ENCODE measurements at regions not wholly inside any gene's neighbourhood (a gene's known extent, or its start where the extent isn't known, plus 50 kb on each side); places are given as distances from the start of the nearest gene placed in this dataset.

DNA sequence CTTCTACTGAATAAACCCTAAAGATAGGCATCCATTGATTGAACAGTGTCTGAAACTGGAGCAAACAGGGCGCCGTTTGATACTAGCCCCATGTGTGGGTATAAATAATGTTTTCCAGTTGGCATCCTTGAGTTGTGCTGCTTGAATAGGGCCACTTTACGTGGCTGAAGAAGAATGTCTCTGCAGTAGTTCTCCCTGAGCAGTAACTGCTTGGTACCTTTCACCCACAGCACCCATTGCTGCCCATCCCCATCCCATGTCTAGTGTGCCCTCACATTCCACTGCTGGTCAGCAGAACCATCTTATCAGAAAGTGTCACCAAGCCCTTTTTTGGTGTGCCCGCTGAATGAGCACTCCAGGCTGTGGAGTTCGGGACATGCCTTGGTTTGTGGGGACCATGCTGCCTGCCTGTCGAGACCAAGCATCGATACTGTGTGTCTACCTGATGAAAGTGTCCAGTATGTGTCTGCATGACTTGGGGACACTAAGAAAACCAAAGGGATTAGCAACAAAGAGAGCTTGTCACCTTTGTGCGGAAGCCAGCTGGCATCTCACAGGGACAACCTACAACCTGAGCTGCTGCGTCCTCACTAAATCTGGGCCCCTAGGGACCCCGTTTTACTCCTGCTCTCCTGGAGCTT is 162.0 kb downstream of the TM9SF2 start:
- DNase-seq (ENCODE audit: low read depth) = no peak
- TF ChIP-seq, protein P1, sequence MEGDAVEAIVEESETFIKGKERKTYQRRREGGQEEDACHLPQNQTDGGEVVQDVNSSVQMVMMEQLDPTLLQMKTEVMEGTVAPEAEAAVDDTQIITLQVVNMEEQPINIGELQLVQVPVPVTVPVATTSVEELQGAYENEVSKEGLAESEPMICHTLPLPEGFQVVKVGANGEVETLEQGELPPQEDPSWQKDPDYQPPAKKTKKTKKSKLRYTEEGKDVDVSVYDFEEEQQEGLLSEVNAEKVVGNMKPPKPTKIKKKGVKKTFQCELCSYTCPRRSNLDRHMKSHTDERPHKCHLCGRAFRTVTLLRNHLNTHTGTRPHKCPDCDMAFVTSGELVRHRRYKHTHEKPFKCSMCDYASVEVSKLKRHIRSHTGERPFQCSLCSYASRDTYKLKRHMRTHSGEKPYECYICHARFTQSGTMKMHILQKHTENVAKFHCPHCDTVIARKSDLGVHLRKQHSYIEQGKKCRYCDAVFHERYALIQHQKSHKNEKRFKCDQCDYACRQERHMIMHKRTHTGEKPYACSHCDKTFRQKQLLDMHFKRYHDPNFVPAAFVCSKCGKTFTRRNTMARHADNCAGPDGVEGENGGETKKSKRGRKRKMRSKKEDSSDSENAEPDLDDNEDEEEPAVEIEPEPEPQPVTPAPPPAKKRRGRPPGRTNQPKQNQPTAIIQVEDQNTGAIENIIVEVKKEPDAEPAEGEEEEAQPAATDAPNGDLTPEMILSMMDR (conservative IDR thresholded peaks at IDR 0.05; ENCODE audit: low read depth, low read length) = no peak
- no peak overlapping the region for H3K4me3 ChIP-seq (ENCODE audit: low read length)

DNA sequence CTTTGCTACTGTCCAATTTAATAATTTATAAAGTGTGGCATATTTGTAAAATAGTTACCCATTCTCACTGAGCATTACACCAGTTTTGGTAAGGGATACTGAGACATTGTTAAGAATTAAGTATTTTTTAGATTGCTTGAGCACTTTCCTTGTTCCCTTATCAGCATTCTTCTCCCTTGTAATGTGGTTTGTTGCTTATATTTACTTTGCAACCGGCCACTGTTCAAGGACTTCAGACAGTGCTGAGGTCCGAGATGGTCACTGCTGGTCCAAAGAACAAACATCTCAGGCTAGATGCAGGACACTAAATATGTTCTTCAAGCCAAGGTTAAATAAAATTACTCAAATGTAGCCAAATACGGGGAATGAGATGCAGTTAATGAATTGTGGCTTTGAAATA is 161.4 kb downstream of the TM9SF2 start:
- TF ChIP-seq, protein P1 (conservative IDR thresholded peaks at IDR 0.05; ENCODE audit: low read depth, low read length) = no peak
- no peak for DNase-seq (ENCODE audit: low read depth)
- no peak overlapping the region for H3K4me3 ChIP-seq (ENCODE audit: low read length)

DNA sequence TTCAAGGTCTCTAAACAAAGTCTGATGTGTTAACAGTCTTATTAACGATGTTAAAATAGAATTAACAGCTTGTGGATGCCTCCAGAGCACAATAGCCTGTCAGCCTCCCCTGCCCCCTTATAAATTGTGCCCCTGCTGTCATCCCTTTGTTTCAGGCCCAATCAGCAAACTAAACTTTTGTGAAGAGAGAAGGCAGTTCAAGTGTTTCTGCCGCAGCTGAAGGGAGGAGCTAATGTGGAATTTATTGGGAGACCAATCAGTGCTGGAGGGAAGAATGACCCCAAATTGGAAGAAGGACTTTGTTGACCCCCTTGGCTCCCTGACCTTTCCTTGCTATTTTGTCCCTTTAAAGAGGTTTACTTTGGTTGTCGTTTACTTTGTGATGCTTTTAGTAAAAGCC is 160.5 kb downstream of the TM9SF2 start:
- DNase-seq (ENCODE audit: low read depth) = no peak
- no peak overlapping the region for H3K4me3 ChIP-seq (ENCODE audit: low read length)
- TF ChIP-seq, protein P1 (conservative IDR thresholded peaks at IDR 0.05; ENCODE audit: low read depth, low read length) = no peak

DNA sequence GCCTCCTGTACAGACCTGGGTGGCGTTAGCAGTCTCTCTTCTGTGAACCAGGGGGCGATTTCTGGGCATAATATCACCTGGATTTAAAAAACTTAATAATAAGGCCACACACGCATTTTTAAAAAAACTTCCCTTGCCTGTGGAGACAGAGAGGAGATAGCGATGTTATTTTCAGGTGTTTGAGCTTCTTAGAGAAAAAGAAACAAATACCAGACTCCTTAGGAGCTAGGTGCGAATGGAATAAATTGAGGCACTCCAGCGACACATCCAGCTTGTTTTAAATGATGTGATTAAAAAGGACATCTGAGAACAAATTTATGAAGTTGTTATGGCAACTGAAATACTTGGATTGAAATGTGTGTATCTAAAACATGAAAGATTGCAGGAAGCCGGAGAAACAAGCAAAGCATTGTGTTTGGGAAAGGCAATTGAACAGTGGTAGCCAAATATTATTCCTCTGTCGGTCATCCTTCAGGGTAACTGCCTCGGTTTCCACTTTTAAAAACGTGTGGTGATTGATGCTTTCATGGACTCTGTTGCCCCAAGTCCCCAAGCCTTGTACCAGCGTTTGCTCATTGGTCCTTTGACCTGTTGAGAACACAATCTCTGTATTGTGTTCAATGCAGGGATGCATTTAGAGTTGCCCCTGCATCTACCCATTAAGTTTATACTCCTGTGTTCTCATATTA is 158.7 kb downstream of the TM9SF2 start:
- no peak for DNase-seq (ENCODE audit: low read depth)
- no peak overlapping the region for H3K4me3 ChIP-seq (ENCODE audit: low read length)
- TF ChIP-seq, protein P1 (conservative IDR thresholded peaks at IDR 0.05; ENCODE audit: low read depth, low read length) = no peak

DNA sequence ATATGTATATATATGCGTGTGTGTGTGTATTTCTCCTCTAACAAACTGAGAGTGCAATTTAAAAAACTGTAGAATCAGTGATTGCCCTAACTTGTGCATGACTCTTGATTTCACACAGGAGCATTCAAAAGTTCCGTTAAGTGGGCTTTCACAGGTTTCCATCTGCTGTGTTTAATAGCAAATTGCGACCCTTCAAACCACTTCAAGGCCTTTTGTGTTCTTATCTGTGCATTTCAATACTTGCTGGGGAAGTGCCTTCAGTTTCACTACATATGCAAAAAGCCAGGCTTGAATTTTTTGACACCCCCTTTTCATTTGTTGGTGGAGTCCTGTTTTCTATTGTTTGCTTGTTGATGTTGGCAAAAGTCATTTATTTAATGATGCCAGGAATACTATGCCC is 158.0 kb downstream of the TM9SF2 start:
- no peak overlapping the region for H3K4me3 ChIP-seq (ENCODE audit: low read length)
- TF ChIP-seq, protein P1 (conservative IDR thresholded peaks at IDR 0.05; ENCODE audit: low read depth, low read length) = no peak
- DNase-seq (ENCODE audit: low read depth) = no peak

DNA sequence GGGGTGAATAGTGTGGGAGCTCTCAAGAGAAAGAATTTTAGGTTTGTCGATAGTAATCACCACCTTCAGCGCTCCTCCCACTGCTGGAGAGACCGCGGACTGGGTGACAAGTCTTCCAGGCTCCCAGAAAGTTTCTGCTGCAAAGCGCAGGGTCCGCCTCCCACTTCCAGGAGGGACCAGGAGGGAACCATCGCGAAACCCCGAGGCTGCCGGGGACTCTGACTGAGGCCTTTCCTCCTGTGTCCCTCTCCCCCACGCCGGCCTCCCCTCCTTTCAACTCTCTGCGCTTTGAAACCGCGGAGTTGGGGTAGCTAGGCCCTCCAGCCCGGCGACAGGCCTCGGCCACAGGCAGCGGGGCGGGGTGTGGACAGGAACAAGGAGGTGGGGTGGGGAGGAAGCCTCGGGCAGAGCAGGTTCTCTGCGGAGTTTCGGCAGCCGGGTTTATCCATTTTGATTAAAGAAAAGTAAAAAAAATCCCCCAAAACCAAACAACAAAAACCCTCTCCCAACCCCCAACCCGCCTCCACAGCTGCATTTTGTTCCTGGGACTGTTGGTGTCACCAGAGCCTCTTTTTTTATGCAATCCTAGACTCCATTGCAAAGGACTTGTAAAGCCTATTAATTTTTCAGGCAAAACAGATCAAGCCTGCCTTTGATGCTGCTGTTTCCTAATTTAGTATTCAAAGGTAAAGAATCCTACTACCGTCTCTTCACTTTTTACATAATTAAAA is 157.2 kb downstream of the TM9SF2 start:
- peak; percentile 34 for DNase-seq (ENCODE audit: low read depth)
- peak overlapping the region; percentile 59 for H3K4me3 ChIP-seq (ENCODE audit: low read length)
- TF ChIP-seq, protein P1 (conservative IDR thresholded peaks at IDR 0.05; ENCODE audit: low read depth, low read length) = peak; percentile 65
